Hematopoietic multipotent progenitor cell treated with erythropoietin and hydrocortisone succinate and interleukin-3 and kit ligand, for 6 days (in vitro differentiated cells): ENCODE measurements at regions not wholly inside any gene's neighbourhood (a gene's known extent, or its start where the extent isn't known, plus 50 kb on each side); places are given as distances from the start of the nearest gene placed in this dataset.
"Not testable (repeated sequence)": the region's sequence is repeated elsewhere in the genome, so short reads cannot be mapped to it uniquely, and the experiment has no call there.

ENCODE experiments used
- DNase-seq: peaks from one replicate; pipeline ENCODE4 v3.0.0-alpha.2; 2015

- not testable (repeated sequence) for DNase-seq
These were observed 134.5 kb downstream of the NPIPB11 start for GRCh38 chr16:29271721-29272675.

- not testable (repeated sequence) for DNase-seq
These were observed 135.6 kb downstream of the NPIPB11 start for GRCh38 chr16:29270923-29271322.

DNA sequence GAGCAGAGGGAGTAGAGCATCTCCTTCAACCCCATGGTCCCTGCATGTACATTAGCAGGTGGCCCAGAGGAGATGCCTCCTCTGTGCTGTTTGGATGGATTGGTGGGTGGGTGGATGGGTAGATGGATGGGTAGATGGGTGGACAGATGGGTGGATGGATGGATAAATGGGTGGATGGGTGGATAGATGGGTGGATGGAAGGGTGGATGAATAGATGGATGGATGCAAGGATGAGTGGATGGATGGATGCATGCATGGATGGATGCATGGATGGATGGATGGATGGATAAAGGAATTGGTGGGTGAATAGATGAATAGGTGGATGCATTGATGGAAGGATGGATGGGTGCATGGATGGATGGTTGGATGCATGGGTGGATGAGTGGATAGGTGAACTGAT, 136.5 kb downstream of the NPIPB11 start:
- DNase-seq, result not testable (repeated sequence)

DNA sequence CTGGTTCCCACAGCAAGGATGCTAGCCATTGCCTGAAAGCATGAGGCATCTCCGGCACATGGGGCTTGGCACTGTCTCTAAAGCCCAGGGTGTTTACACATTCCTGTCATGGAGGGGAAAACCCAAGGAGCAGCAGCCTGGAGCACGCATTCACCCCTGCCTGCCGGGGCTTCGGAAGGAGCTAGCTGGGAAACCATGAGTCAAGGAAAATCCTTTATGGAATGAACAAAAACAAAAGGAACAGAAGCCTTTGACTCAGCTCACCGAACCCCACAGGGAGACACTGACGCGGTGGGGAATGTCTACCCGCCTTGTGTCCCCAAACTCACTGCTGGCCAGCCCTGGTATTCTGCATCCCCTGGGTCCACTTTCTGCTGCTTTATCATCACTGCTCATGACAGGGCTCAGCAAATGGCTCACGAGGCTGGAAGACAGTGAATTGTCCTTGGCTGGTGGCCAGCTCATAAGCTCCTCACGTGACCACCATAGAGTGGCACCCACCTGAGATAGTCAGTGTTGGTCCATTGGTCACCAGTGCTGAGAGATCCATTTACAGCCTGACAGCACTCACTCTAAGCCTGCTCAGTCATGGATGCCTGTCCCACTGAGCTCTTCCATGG, 137.2 kb downstream of the NPIPB11 start:
- DNase-seq, result not testable (repeated sequence)

DNA sequence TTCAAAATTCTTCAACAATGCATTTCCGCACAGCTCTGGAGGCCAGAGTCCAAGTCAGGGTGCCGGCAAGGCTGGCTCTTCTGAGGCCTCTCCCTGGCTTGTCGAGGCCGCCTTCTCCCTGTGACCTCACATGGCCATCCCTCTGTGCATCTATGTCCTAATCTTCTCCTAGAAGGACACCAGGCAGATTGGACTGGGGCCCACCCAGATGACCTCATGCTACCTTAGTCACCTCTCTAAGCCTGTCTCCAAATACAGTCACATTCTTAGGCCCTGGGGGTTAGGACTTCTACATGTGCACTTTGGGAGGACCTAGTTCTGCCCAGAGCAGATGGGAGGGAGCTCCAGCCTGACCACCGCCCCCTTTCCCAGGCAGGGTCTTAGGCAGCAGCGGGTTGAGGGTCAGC, 137.7 kb downstream of the NPIPB11 start:
- DNase-seq, result not testable (repeated sequence)

DNA sequence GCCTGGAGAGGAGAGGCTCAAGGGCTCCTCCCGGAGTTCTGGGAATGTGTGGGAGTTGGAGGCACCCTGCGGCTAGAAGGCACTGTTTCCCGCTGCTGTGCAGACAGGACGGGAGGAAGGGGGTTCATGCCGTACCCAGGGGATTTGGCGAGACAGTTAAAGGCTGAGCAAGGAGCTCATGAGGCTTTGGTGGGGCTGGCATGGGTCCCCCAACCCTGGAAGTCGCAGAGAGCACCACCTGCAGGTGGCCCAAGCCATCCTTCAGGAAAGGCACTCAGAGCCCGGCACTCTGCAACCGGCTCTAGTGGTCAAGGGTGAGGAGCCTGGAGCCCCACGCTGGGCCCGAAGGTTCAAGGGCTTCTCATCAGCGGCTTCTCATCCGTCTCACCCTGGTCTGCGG, 138.2 kb downstream of the NPIPB11 start:
- DNase-seq, result not testable (repeated sequence)

GRCh38 chr16:29267891-29268290, 138.6 kb downstream of the NPIPB11 start:
- DNase-seq, result not testable (repeated sequence)

DNA sequence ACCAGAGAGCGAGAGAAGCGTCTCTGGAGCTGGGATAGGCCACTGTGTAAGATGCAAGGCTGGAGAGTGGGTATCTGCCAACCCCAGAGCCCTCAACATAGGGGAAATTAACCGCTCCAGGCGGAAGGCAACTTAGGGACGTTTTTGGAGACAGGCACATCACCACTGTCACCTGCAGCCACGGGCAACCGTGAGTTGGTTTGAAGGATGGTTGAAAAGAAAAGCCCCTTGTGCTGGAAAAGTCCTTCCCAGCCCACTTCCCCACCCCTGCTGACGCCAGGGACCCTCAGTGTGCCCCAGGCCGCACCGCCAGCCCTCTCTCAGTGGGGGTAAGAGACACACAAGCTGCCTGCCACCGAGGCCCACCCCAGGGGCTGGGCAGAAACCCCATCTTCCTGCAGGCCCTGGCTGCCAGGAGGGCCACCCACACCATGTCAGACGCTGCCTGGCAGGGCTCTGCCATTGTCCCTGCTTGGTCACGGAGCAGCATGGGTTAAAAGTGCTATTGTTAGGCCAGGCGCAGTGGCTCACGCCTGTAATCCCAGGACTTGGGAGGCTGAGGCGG, 139.4 kb downstream of the NPIPB11 start:
- not testable (repeated sequence) for DNase-seq

- not testable (repeated sequence) for DNase-seq
These were observed 139.9 kb downstream of the NPIPB11 start for GRCh38 chr16:29266612-29267011.

- DNase-seq, result peak; percentile 83
These were observed 141.2 kb downstream of the NPIPB11 start for GRCh38 chr16:29265255-29265853.

- DNase-seq, result not testable (repeated sequence)
These were observed 142.3 kb downstream of the NPIPB11 start for GRCh38 chr16:29264080-29264837.

DNA sequence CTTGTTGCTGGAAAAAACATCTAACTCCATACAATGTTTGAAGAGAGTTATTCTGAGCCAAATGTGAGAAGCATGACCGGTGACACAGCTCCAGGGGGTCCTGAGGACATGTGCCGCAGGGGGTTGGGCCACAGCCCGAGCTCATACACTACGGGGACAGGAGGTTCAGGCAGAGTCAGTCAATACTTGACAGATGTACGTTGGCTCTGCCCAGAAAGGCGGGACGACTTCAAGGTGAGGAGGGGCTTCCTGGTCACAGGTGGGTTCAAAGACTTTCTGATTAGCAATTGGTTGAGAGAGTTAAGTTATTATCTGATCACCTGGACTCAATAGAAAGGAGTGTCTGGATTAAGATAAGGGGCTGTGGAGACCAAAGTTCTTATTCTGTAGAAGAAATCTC, 143.8 kb downstream of the NPIPB11 start:
- not testable (repeated sequence) for DNase-seq

GRCh38 chr16:29261427-29262248, 144.9 kb downstream of the NPIPB11 start:
- not testable (repeated sequence) for DNase-seq

GRCh38 chr16:29260683-29261426, 145.7 kb downstream of the NPIPB11 start:
- not testable (repeated sequence) for DNase-seq

DNA sequence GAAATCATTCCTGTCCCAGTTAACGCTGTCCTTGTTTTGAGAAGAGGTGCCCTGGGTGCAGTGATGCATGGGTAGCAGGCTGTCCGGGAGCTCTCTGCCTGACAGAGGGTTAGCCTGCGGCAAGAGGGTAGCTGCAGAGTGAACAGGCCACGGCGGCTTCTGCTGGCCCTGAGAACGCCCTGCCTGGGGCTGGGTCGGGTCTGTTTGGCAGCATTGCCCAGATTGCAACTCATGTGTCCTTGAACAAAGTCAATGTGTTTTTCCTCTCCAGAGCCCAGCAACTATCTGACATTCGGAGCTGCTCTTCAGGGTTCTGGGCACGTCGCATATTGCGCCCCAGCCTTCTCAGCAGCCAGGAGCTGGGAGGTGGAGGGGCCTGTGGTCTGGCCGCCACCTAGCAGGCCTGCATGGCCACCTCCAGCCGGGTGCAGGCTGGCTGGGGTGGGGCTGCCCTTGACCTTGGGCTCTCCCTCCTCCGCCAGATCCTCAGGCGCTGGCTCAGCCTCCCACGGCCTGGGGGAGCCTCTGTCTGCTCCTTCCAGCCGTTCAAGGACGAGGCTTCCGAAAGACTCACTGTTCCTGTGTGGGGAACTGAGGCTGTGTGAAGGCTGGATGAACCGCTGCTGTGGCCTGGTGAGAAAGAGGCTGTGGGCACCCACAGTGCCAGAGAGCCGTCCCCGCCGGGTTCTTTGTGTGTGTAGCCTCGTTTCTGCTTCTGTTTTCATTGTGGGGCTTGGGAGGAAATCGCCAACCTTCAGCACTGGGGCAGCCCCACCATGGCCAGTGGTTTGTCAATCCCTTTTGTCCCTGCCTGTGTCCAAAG, 146.7 kb downstream of the NPIPB11 start:
- DNase-seq, result not testable (repeated sequence)

- DNase-seq, result not testable (repeated sequence)
These were observed 147.4 kb downstream of the NPIPB11 start for GRCh38 chr16:29258946-29259634.

GRCh38 chr16:29257419-29258336, 148.8 kb downstream of the NPIPB11 start:
- DNase-seq, result not testable (repeated sequence)

DNA sequence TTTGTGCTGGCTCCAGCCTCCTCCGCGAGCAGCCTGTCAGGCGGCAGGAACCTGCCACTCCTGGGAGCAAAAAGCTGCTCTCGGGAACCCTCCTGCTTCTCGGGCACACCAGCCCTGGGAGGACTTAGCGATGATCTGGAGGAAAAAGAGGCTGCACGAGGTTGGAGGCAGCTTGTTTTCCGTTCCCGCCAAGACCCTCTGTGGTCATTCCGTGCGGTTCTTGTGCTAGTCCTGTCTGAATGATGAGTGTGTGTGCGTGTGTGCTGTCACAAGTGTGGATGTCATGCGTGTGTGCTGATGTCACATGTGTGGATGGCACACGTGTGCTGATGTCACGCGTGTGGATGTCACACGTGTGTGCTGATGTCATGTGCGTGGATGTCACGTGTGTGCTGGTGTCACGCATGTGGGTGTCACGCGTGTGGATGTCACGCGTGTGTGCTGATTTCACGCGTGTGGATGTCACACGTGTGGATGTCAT, 150.0 kb downstream of the NPIPB11 start:
- no peak for DNase-seq
